B cell (primary cell): ENCODE measurements at regions not wholly inside any gene's neighbourhood (a gene's known extent, or its start where the extent isn't known, plus 50 kb on each side); places are given as distances from the start of the nearest gene placed in this dataset.

Experiments used
- ATAC-seq: fragments of 200-7000 bp; cut with Tn5 transposase; one replicate; pipeline ENCODE4 v1.10.0; 2021; ENCODE audit warnings: low read depth, mild to moderate bottlenecking, moderate number of reproducible peaks, moderate library complexity
- CTCF ChIA-PET: fragments of 350-600 bp; sonication (Branson Sonifier 250); formaldehyde crosslinking; loops from one replicate; lab custom pipeline; 2021; ENCODE audit warnings: antibody characterized with exemption, inconsistent platforms; lab: Charles Lee
- POLR2A ChIA-PET: fragments of 350-600 bp; sonication (Branson Sonifier 250); formaldehyde crosslinking; loops from one replicate; lab custom pipeline; 2021; ENCODE audit warnings: antibody characterized with exemption; lab: Charles Lee
- DNase-seq: peaks from one replicate; pipeline ENCODE4 v3.0.0; 2013
- H2AFZ ChIP-seq: 2 replicates; pipeline ENCODE4 v1.6.1; 2012; ENCODE audit warnings: mild to moderate bottlenecking, low read depth, low read length; ENCODE audit not compliant: insufficient read depth, poor library complexity, severe bottlenecking
- H3K27ac ChIP-seq, 2 donors: 1 replicate in 1 of 2; 2 replicates in 1 of 2; pipeline ENCODE4 v1.5.1; 2012 to 2013; ENCODE audit warnings: low read length in 2 of 2, mild to moderate bottlenecking in 2 of 2, moderate library complexity in 1 of 2
- H3K27me3 ChIP-seq, 4 experiments: fragments of 200-600 bp in 1 of 4; sonication (generic) in 1 of 4; replicated peaks in 1 of 4; 1 replicate in 2 of 4; 2 replicates in 2 of 4; pipeline versions ENCODE4 v1.6.1 to v1.7.0; 2013 to 2016; ENCODE audit warnings: low read length in 3 of 4, mild to moderate bottlenecking in 2 of 4, mixed read lengths in 1 of 4, moderate library complexity in 1 of 4; ENCODE audit not compliant: insufficient read depth in 4 of 4, control insufficient read depth in 3 of 4; ENCODE audit errors: control extremely low read depth in 1 of 4
- H3K36me3 ChIP-seq, 2 experiments: replicated peaks in 1 of 2; 1 replicate in 1 of 2; 2 replicates in 1 of 2; pipeline versions ENCODE4 v1.6.1 to v1.7.1; 2013; ENCODE audit warnings: low read length in 1 of 2; ENCODE audit not compliant: insufficient read depth in 2 of 2, control insufficient read depth in 1 of 2; ENCODE audit errors: control extremely low read depth in 1 of 2, extremely low read depth in 1 of 2
- H3K4me1 ChIP-seq, 2 donors: fragments of 200-600 bp in 1 of 2; sonication (generic) in 1 of 2; 1 replicate in 1 of 2; 2 replicates in 1 of 2; pipeline versions ENCODE4 v1.5.1 to v1.6.1; 2013 to 2017; ENCODE audit warnings: low read length in 2 of 2; ENCODE audit not compliant: control insufficient read depth in 2 of 2, insufficient read depth in 2 of 2
- H3K4me2 ChIP-seq: replicated peaks from 2 replicates; pipeline ENCODE3; 2012; ENCODE audit warnings: mild to moderate bottlenecking, low read depth, low read length; ENCODE audit not compliant: poor library complexity, severe bottlenecking
- H3K4me3 ChIP-seq, 5 experiments: fragments of 200-600 bp in 1 of 5; sonication (generic) in 1 of 5; 1 replicate in 3 of 5; 2 replicates in 2 of 5; pipeline versions ENCODE4 v1.5.1 to v1.7.0; 2011 to 2016; ENCODE audit warnings: low read length in 4 of 5, mild to moderate bottlenecking in 4 of 5, low read depth in 2 of 5, control low read depth in 1 of 5, moderate library complexity in 1 of 5; ENCODE audit not compliant: insufficient read depth in 1 of 5; ENCODE audit errors: control extremely low read depth in 1 of 5, extremely low read depth in 1 of 5
- H3K79me2 ChIP-seq: fragments of 200-600 bp; sonication (generic); one replicate; pipeline ENCODE4 v1.6.0; 2016; ENCODE audit warnings: low read length; ENCODE audit not compliant: control insufficient read depth, insufficient read depth
- H3K9ac ChIP-seq: fragments of 200-600 bp; sonication (generic); 2 replicates; pipeline ENCODE4 v1.6.1; 2017; ENCODE audit warnings: mild to moderate bottlenecking, low read length, moderate library complexity
- H3K9me3 ChIP-seq, 3 donors: one replicate each; pipeline versions ENCODE4 v1.6.1 to v1.7.1; 2013; ENCODE audit warnings: low read length in 2 of 3; ENCODE audit not compliant: control insufficient read depth in 2 of 3, insufficient read depth in 1 of 3; ENCODE audit errors: control extremely low read depth in 1 of 3
- H4K20me1 ChIP-seq: 2 replicates; pipeline ENCODE4 v1.6.0; 2012; ENCODE audit warnings: mild to moderate bottlenecking, low read length; ENCODE audit not compliant: insufficient read depth, control insufficient read depth, poor library complexity, severe bottlenecking
- H3K27ac Mint-ChIP-seq: one replicate; pipeline ENCODE4 v1.8.0; 2021; ENCODE audit warnings: mixed read lengths
- H3K27me3 Mint-ChIP-seq: one replicate; pipeline ENCODE4 v1.8.0; 2021; ENCODE audit warnings: mixed read lengths
- H3K4me1 Mint-ChIP-seq: one replicate; pipeline ENCODE4 v1.8.0; 2021; ENCODE audit warnings: mixed read lengths
- H3K4me3 Mint-ChIP-seq: one replicate; pipeline ENCODE4 v1.8.0; 2021; ENCODE audit warnings: mixed read lengths
- H3K9me3 Mint-ChIP-seq: one replicate; pipeline ENCODE4 v1.8.0; 2022; ENCODE audit warnings: mixed read lengths; ENCODE audit not compliant: insufficient read depth
- CTCF ChIP-seq: fragments of 200-600 bp; IDR thresholded peaks from one replicate; pipeline ENCODE4 v1.8.0; 2022; ENCODE audit warnings: antibody characterized with exemption, mild to moderate bottlenecking
- EZH2 ChIP-seq: IDR thresholded peaks from 2 replicates; pipeline ENCODE4 v1.6.1; 2012; ENCODE audit warnings: borderline replicate concordance, low read depth, mild to moderate bottlenecking, moderate library complexity, low read length; ENCODE audit not compliant: insufficient read depth, poor library complexity, severe bottlenecking
- WGBS: methylation state at CpG from one replicate; pipeline ENCODE4 v1.1.5; 2013; ENCODE audit warnings: missing lambda C conversion rate; ENCODE audit not compliant: insufficient coverage; 5-methylcytosine and 5-hydroxymethylcytosine counted together
- intact Hi-C: fragments of 100-400 bp; cut with micrococcal nuclease; formaldehyde crosslinking; loops from one replicate; pipeline ENCODE4 v1.10.0; 2022

GRCh38 chr17:63329876-63330275 is 116.2 kb downstream of the CYB561 start:
- DNase-seq (no peak), ATAC-seq (no peak)
- ChIA-PET POLR2A (no interaction called here), CTCF (no interaction called here)
- H3K27me3 ChIP-seq = no peaks in the 10 kb centered on the region
- Mint-ChIP-seq H3K27ac (no peak overlapping the region), H3K27me3 (no peaks in the 10 kb centered on the region), H3K9me3 (no peaks in the 10 kb centered on the region), H3K4me1 (no peaks in the 10 kb centered on the region), H3K4me3 (no peak overlapping the region)
- no peak overlapping the region for H3K27ac ChIP-seq
- H4K20me1 ChIP-seq = no peaks in the 10 kb centered on the region
- no peaks in the 10 kb centered on the region for H3K4me1 ChIP-seq
- intact Hi-C loops = no loop called here
- H3K9me3 ChIP-seq = no peaks in the 10 kb centered on the region
- no peak overlapping the region for H3K4me2 ChIP-seq
- H3K36me3 ChIP-seq = no peaks in the 10 kb centered on the region
- no peak overlapping the region for H2AFZ ChIP-seq
- TF ChIP-seq CTCF = no peak
- TF ChIP-seq EZH2 = no peak
- no peaks in the 10 kb centered on the region for H3K79me2 ChIP-seq
- no peak overlapping the region for H3K9ac ChIP-seq
- no peak overlapping the region for H3K4me3 ChIP-seq

GRCh38 chr17:63331301-63332061 is 114.6 kb downstream of the CYB561 start:
- H3K4me1 Mint-ChIP-seq = no peaks in the 10 kb centered on the region
- TF ChIP-seq CTCF = no peak
- no peak for TF ChIP-seq EZH2
- Histone ChIP-seq H3K9ac (no peak overlapping the region), H4K20me1 (no peaks in the 10 kb centered on the region), H3K79me2 (no peaks in the 10 kb centered on the region), H3K36me3 (no peaks in the 10 kb centered on the region), H3K4me1 (no peaks in the 10 kb centered on the region), H2AFZ (no peak overlapping the region), H3K4me3 (no peak overlapping the region), H3K4me2 (no peak overlapping the region), H3K9me3 (no peaks in the 10 kb centered on the region), H3K27ac (no peak overlapping the region), H3K27me3 (no peaks in the 10 kb centered on the region)
- H3K4me3 Mint-ChIP-seq = no peak overlapping the region
- CTCF ChIA-PET = no interaction called here
- H3K27me3 Mint-ChIP-seq = no peaks in the 10 kb centered on the region
- POLR2A ChIA-PET = no interaction called here
- no peak overlapping the region for H3K27ac Mint-ChIP-seq
- H3K9me3 Mint-ChIP-seq = no peaks in the 10 kb centered on the region
- DNase-seq (no peak), ATAC-seq (no peak)
- WGBS = 20% methylated on average over 1 of the region's 8 CpGs
- intact Hi-C loops = no loop called here
